Gastroesophageal sphincter (tissue), 3 donors: ENCODE measurements at regions not wholly inside any gene's neighbourhood (a gene's known extent, or its start where the extent isn't known, plus 50 kb on each side); places are given as distances from the start of the nearest gene placed in this dataset.

Source experiments
- POLR2A ChIP-seq, 2 donors: fragments of 450-650 bp; IDR thresholded peaks; one replicate each; pipeline ENCODE4 v1.6.1; 2017; ENCODE audit warnings: antibody characterized with exemption in 2 of 2, mild to moderate bottlenecking in 2 of 2, moderate library complexity in 1 of 2
- TF ChIP-seq, protein P1 (sequence below), 4 experiments: fragments of 200-600 bp in 2 of 4; fragments of 450-650 bp in 2 of 4; sonication (generic) in 1 of 4; IDR thresholded peaks; one replicate each; pipeline ENCODE4 v1.5.1; 2017 to 2019; ENCODE audit warnings: antibody characterized with exemption in 4 of 4, mild to moderate bottlenecking in 2 of 4, moderate library complexity in 2 of 4

- no peak for TF ChIP-seq POLR2A (IDR thresholded peaks at IDR 0.05)
- TF ChIP-seq, protein P1, sequence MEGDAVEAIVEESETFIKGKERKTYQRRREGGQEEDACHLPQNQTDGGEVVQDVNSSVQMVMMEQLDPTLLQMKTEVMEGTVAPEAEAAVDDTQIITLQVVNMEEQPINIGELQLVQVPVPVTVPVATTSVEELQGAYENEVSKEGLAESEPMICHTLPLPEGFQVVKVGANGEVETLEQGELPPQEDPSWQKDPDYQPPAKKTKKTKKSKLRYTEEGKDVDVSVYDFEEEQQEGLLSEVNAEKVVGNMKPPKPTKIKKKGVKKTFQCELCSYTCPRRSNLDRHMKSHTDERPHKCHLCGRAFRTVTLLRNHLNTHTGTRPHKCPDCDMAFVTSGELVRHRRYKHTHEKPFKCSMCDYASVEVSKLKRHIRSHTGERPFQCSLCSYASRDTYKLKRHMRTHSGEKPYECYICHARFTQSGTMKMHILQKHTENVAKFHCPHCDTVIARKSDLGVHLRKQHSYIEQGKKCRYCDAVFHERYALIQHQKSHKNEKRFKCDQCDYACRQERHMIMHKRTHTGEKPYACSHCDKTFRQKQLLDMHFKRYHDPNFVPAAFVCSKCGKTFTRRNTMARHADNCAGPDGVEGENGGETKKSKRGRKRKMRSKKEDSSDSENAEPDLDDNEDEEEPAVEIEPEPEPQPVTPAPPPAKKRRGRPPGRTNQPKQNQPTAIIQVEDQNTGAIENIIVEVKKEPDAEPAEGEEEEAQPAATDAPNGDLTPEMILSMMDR (IDR thresholded peaks at IDR 0.05), result no peak
Measured at GRCh38 chr4:33054161-33054560, 2334.0 kb downstream of the PCDH7 start.
